GM12891 (cell line): ENCODE measurements at regions not wholly inside any gene's neighbourhood (a gene's known extent, or its start where the extent isn't known, plus 50 kb on each side); places are given as distances from the start of the nearest gene placed in this dataset.

Source experiments
- PAX5 ChIP-seq: IDR thresholded peaks from 2 replicates; pipeline ENCODE4 v1.6.1; 2011; ENCODE audit warnings: low read length, moderate library complexity, mild to moderate bottlenecking; ENCODE audit not compliant: insufficient read depth, severe bottlenecking
- POLR2A ChIP-seq: IDR thresholded peaks from 2 replicates; pipeline ENCODE4 v1.6.1; 2011; ENCODE audit warnings: low read depth, low read length, control low read depth
- POLR2AphosphoS5 ChIP-seq: IDR thresholded peaks from 2 replicates; pipeline ENCODE4 v1.6.1; 2011; ENCODE audit warnings: low read depth, low read length, control low read depth
- POU2F2 ChIP-seq: IDR thresholded peaks from 2 replicates; pipeline ENCODE4 v1.6.1; 2011; ENCODE audit warnings: low read depth, mild to moderate bottlenecking, control low read depth, low read length, moderate library complexity
- SPI1 ChIP-seq: IDR thresholded peaks from 2 replicates; pipeline ENCODE4 v1.6.1; 2011; ENCODE audit warnings: low read depth, low read length, control low read depth
- TAF1 ChIP-seq: IDR thresholded peaks from 2 replicates; pipeline ENCODE4 v1.6.1; 2011; ENCODE audit warnings: low read depth, low read length, control low read depth

GRCh38 chr7:145036604-145037405 is 201.0 kb upstream of the TPK1 start:
- TF ChIP-seq TAF1, result no peak
- no peak for TF ChIP-seq POLR2AphosphoS5
- TF ChIP-seq POLR2A, result no peak
- no peak for TF ChIP-seq POU2F2
- TF ChIP-seq SPI1, result no peak
- TF ChIP-seq PAX5, result no peak
